ENCODE measurements at regions not wholly inside any gene's neighbourhood (a gene's known extent, or its start where the extent isn't known, plus 50 kb on each side); places are given as distances from the start of the nearest gene placed in this dataset.
"Not testable (repeated sequence)": the region's sequence is repeated elsewhere in the genome, so short reads cannot be mapped to it uniquely, and the experiment has no call there.

- H3K27me3 Mint-ChIP-seq, result no peaks in the 10 kb centered on the region
- H3K4me3 Mint-ChIP-seq, result no peak overlapping the region
- no peaks in the 10 kb centered on the region for H3K4me1 Mint-ChIP-seq
- no peak overlapping the region for H3K27ac Mint-ChIP-seq
- H3K9me3 Mint-ChIP-seq, result no peaks in the 10 kb centered on the region
- H3K36me3 Mint-ChIP-seq, result no peaks in the 10 kb centered on the region
- no peak for DNase-seq
- ATAC-seq (replicated peaks), result no peak
These were observed 73.5 kb upstream of the GRB10 start for GRCh38 chr7:50856231-50856630.

- no peaks in the 10 kb centered on the region for H3K4me1 Mint-ChIP-seq
- DNase-seq (no peak), ATAC-seq (replicated peaks) (no peak)
- H3K9me3 Mint-ChIP-seq, result no peaks in the 10 kb centered on the region
- H3K27me3 Mint-ChIP-seq, result no peaks in the 10 kb centered on the region
- H3K36me3 Mint-ChIP-seq, result no peaks in the 10 kb centered on the region
- no peak overlapping the region for H3K27ac Mint-ChIP-seq
- H3K4me3 Mint-ChIP-seq, result no peak overlapping the region
These were observed 72.8 kb upstream of the GRB10 start for GRCh38 chr7:50855526-50855925.

GRCh38 chr7:50854831-50855230 is 72.1 kb upstream of the GRB10 start:
- no peaks in the 10 kb centered on the region for H3K27me3 Mint-ChIP-seq
- no peaks in the 10 kb centered on the region for H3K4me1 Mint-ChIP-seq
- H3K4me3 Mint-ChIP-seq, result no peak overlapping the region
- H3K36me3 Mint-ChIP-seq, result no peaks in the 10 kb centered on the region
- no peak for DNase-seq
- no peak overlapping the region for H3K27ac Mint-ChIP-seq
- ATAC-seq (replicated peaks), result no peak
- no peaks in the 10 kb centered on the region for H3K9me3 Mint-ChIP-seq

DNA sequence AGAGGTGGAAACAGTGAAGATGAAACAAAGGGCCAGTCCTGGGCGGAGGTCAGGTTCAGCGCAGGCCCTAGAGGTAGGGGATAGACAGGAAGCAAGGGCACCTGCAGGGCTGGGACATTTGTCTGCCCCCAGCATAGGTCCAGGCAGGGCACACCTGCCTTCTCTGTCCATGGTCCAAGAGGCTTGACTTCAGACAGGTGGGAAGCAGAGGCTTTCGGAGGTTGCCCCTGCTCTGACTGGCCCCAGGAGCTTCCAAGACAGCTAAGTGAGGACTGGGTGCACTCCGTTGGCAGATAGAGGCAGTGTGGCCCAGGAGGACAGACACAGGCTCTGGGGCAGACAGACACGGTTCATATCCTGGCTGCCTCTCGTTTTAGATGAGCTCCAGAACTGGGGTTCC is 71.6 kb upstream of the GRB10 start:
- Mint-ChIP-seq H3K4me3 (no peak overlapping the region), H3K4me1 (no peaks in the 10 kb centered on the region), H3K9me3 (peaks cover 0 to 3% of the 10 kb centered on the region in 2 donors), H3K27ac (no peak overlapping the region), H3K36me3 (no peaks in the 10 kb centered on the region), H3K27me3 (no peaks in the 10 kb centered on the region)
- ATAC-seq (replicated peaks) (no peak), DNase-seq (no peak)

DNA sequence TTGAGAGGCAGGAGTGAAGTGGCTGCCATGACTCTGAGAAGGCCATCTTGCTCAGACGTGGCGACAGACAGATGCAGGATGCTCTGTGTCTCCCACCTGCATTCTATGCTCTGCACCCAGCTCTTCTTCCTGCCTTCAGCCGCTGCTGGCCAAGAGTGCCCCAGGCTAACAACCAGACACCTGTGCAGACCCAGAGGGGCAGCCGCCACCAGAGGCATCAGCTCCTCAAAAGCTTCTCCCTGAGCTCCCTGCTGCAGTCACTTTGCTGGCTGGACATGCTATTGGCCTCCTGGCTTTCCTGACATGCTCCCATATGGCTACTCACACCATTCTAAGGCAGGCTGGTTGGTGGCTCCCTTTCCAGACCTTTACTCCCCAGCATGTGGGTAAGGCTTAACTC is 70.6 kb upstream of the GRB10 start:
- Mint-ChIP-seq H3K4me1 (no peaks in the 10 kb centered on the region), H3K27ac (no peak overlapping the region), H3K36me3 (no peaks in the 10 kb centered on the region), H3K4me3 (no peak overlapping the region), H3K9me3 (peaks cover 0 to 3% of the 10 kb centered on the region in 2 donors), H3K27me3 (no peaks in the 10 kb centered on the region)
- no peak for DNase-seq
- no peak for ATAC-seq (replicated peaks)

GRCh38 chr7:50852901-50853300 is 70.2 kb upstream of the GRB10 start:
- H3K9me3 Mint-ChIP-seq, result peaks cover 0 to 3% of the 10 kb centered on the region in 2 donors
- DNase-seq, result no peak
- no peak for ATAC-seq (replicated peaks)
- H3K4me1 Mint-ChIP-seq, result no peaks in the 10 kb centered on the region
- H3K27me3 Mint-ChIP-seq, result no peaks in the 10 kb centered on the region
- no peaks in the 10 kb centered on the region for H3K36me3 Mint-ChIP-seq
- no peak overlapping the region for H3K4me3 Mint-ChIP-seq
- no peak overlapping the region for H3K27ac Mint-ChIP-seq

DNA sequence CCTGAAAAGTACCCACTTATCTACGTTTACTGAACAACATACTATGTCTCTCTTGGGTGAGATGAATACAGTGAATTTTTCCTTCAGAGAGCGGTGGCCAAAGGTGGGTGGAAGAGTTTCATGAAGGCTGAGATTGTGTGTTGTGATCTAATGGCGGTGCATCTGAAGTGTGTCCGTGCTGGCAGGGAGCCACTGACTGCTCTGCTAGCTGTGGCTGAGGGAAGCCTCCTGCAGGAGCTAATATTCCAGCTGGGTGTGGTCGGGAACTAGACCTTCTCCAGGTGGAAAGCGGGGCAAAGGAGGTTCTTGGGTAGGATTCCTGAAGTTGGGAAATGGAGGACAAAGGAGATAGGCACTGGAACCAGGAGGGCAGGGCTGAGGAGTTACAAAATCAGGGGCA is 69.2 kb upstream of the GRB10 start:
- peaks cover 0 to 3% of the 10 kb centered on the region in 2 donors for H3K9me3 Mint-ChIP-seq
- no peaks in the 10 kb centered on the region for H3K27me3 Mint-ChIP-seq
- DNase-seq, result no peak
- no peaks in the 10 kb centered on the region for H3K36me3 Mint-ChIP-seq
- no peaks in the 10 kb centered on the region for H3K4me1 Mint-ChIP-seq
- ATAC-seq (replicated peaks), result no peak
- no peak overlapping the region for H3K4me3 Mint-ChIP-seq
- no peak overlapping the region for H3K27ac Mint-ChIP-seq

DNA sequence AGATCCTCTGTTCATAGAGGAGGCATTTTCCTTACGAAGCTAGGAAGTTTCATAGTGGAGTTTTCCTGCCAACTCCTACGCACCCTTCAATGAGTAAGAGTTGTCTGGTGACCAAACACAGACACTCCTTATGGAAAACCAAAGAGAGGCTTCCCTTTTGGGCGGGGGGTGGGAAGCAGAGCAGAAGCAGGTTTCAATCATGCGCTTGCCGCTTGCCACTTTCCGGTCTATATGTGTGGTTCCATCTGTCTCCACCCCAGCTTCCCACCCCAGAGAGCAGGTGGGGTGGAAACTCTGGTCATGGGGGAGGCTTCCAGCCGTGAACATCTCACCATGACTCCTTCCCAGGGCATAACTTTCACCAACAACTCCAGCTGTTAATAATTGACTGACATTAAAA is 68.8 kb upstream of the GRB10 start:
- Mint-ChIP-seq H3K36me3 (no peaks in the 10 kb centered on the region), H3K9me3 (peaks cover 0 to 3% of the 10 kb centered on the region in 2 donors), H3K27me3 (no peaks in the 10 kb centered on the region), H3K27ac (no peak overlapping the region), H3K4me1 (no peaks in the 10 kb centered on the region), H3K4me3 (no peak overlapping the region)
- ATAC-seq (replicated peaks) (no peak), DNase-seq (no peak)

DNA sequence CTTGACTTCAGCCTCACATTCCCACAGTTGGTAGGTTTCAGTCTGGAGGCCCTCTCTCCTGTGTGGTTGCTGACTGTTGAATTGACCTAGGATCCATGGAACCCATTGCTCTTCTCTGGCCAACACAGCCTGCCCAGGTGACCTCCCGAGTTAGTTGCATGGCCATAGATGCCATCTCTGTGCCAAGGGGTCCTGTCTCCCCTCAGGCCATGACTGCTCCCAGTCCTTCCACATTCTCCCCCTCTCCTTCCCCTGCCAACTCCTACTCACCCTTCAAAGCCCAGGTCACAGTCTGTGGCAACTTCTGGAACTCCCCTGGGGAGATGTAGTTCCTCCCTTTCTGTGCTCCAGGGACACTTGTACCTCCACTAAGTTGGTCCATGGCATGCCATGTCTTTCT is 67.3 kb upstream of the GRB10 start:
- Mint-ChIP-seq H3K36me3 (no peaks in the 10 kb centered on the region), H3K9me3 (peaks cover 4 to 7% of the 10 kb centered on the region in 2 donors), H3K4me3 (no peak overlapping the region), H3K27me3 (no peaks in the 10 kb centered on the region), H3K4me1 (no peaks in the 10 kb centered on the region), H3K27ac (no peak overlapping the region)
- DNase-seq (no peak), ATAC-seq (replicated peaks) (no peak)

DNA sequence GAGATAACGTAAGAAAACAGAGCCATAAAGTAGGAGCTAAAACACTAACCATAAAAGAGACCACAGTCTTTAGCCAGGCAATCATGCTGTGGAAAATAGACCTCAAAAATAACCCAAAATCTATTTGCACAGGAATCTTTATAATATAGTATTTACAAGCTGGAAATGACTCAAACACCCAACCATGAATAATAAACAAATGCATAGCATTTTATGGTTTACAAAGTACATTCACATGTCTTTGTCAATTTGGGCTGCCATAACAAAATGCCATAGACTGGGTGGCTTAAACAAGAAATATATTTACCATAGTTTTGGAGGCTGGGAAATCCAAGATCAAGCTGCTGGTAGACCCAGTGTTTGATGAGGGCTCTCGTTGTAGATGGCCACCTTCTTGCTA is 65.5 kb upstream of the GRB10 start:
- DNase-seq (no peak), ATAC-seq (replicated peaks) (no peak)
- Mint-ChIP-seq H3K4me1 (no peaks in the 10 kb centered on the region), H3K36me3 (no peaks in the 10 kb centered on the region), H3K27me3 (peaks cover 0 to 4% of the 10 kb centered on the region in 2 donors), H3K27ac (no peak overlapping the region), H3K4me3 (no peak overlapping the region), H3K9me3 (peaks cover 7% of the 10 kb centered on the region in 2 donors)

GRCh38 chr7:50844861-50845260 is 62.2 kb upstream of the GRB10 start:
- H3K4me1 Mint-ChIP-seq; DNase-seq; H3K36me3 Mint-ChIP-seq; H3K27ac Mint-ChIP-seq; H3K9me3 Mint-ChIP-seq; H3K4me3 Mint-ChIP-seq; ATAC-seq (replicated peaks); H3K27me3 Mint-ChIP-seq: not testable (repeated sequence)

GRCh38 chr7:50842041-50842440 is 59.3 kb upstream of the GRB10 start:
- ATAC-seq (replicated peaks) (no peak), DNase-seq (no peak)
- Mint-ChIP-seq H3K27ac (no peak overlapping the region), H3K27me3 (peaks cover 7 to 13% of the 10 kb centered on the region in 2 donors), H3K4me3 (no peak overlapping the region), H3K9me3 (peaks cover 7% of the 10 kb centered on the region in 2 donors), H3K4me1 (no peaks in the 10 kb centered on the region), H3K36me3 (no peaks in the 10 kb centered on the region)

DNA sequence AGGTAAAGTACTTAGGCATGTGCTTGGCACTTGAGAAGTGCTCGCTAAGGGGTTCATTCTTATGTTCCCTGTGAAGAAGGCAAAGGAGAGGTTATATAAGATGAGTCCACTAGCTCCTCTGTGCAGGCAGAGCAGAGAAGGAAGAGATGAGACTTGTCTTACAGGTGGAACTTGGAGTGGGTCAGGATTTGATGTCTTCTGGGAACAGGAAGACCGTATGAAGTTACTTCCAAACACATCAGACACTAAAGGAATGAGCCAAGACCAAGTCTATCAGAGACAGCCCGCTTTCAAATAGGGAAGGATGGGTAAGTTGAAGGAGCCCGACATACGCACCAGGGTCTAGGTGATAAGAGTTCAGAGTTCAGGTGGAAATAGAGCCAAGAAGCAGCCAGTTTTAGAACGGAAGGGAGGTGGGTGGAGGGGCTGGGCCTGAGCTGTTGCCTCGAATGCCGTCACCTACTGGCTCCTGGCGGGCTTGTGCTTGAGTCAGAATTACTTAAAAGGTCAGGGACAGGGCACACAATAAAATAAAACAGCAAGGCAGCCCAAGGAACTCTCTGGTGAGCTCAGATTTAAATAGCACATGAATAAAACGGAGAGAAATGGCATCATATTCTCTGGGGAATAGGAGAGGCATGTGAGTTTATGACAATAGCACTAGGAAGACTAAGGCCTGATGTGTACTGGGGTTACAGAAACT is 56.1 kb upstream of the GRB10 start:
- peaks cover 6 to 16% of the 10 kb centered on the region in 2 donors for H3K27me3 Mint-ChIP-seq
- no peak overlapping the region for H3K27ac Mint-ChIP-seq

DNA sequence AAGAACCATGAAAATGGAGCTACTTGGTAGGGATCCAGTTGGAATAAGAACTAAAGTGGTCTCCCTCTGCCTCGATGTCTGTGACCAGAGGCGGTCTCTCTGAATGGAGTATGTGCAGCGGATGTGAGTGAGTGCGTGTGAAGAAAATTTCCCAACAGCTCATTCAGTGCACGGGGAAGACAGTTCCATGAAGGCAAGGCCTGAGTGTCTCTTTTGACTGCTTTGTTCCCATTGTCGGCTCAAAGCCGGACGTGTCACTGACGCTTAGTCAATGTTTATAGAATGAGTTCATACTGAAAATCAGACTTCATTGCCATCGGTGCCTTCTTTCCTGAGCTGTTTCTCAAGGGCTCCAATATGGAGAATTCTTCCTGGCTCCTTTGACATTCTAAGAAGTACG is 55.3 kb upstream of the GRB10 start:
- H3K4me1 Mint-ChIP-seq, result no peaks in the 10 kb centered on the region
- H3K4me3 Mint-ChIP-seq, result no peak overlapping the region
- peaks cover 3 to 16% of the 10 kb centered on the region in 2 donors for H3K27me3 Mint-ChIP-seq
- ATAC-seq (replicated peaks) (no peak), DNase-seq (no peak)
- H3K27ac Mint-ChIP-seq, result no peak overlapping the region
- no peaks in the 10 kb centered on the region for H3K9me3 Mint-ChIP-seq
- H3K36me3 Mint-ChIP-seq, result no peaks in the 10 kb centered on the region

More for the DNA sequence above, 56.1 kb upstream of the GRB10 start:
- H3K4me3 Mint-ChIP-seq, result no peak overlapping the region
- H3K4me1 Mint-ChIP-seq, result no peaks in the 10 kb centered on the region
- peaks cover 0 to 2% of the 10 kb centered on the region in 2 donors for H3K9me3 Mint-ChIP-seq
- no peaks in the 10 kb centered on the region for H3K36me3 Mint-ChIP-seq
- no peak for DNase-seq
- no peak for ATAC-seq (replicated peaks)

DNA sequence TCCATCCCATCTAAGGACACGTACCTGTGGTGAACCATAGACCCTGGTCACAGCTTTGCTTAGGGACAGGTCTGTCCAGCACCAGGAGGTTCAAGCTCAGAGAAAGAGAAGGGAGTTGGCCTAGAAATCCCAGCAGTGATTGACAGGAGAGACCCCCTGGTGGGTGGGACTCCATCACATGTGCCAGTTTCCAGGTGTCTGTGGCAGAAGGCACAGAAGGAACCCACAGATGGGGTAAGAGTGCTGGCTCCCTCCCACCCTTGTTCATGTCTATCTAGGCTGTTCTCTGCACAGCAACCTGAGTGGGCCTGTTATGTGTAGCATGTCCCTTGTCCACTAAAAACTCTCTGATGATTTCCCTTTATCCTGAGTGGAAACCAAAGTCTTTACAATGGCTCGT is 54.0 kb upstream of the GRB10 start:
- no peak overlapping the region for H3K4me3 Mint-ChIP-seq
- no peaks in the 10 kb centered on the region for H3K36me3 Mint-ChIP-seq
- no peak overlapping the region for H3K27ac Mint-ChIP-seq
- H3K9me3 Mint-ChIP-seq, result no peaks in the 10 kb centered on the region
- no peak for ATAC-seq (replicated peaks)
- DNase-seq, result no peak
- H3K27me3 Mint-ChIP-seq, result peaks cover 1 to 14% of the 10 kb centered on the region in 2 donors
- H3K4me1 Mint-ChIP-seq, result no peaks in the 10 kb centered on the region

DNA sequence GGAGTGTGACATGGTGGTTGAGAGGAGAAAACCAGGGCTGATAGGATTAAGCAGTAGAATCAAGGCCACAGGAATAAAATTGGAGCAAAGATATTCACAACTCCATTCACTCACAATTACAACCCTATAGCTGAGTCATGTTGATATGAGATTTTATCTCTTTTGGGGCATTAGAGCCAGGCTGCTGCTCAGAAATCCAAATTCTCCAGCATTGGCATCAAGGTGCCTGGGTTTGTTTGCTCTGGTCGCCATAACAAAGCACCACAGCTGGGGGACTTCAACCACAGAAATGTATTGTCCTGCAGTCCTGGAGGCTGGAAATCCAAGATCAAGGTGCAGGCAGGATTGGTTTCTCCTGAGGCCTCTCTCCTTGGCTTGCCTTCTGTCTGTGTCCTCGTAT is 52.5 kb upstream of the GRB10 start:
- Mint-ChIP-seq H3K27me3 (peaks cover 0 to 12% of the 10 kb centered on the region in 2 donors), H3K9me3 (no peaks in the 10 kb centered on the region), H3K4me3 (no peak overlapping the region), H3K36me3 (no peaks in the 10 kb centered on the region), H3K27ac (no peak overlapping the region), H3K4me1 (no peaks in the 10 kb centered on the region)
- no peak for DNase-seq
- ATAC-seq (replicated peaks), result no peak

Measured in stimulated activated naive B cell treated with anti-CD40 and anti-IgM and Interleukin-4, amounts not matched to agents 10 μg/mL and 1 μg/mL and 100 μg/mL, for 72 hours (primary cell).